Natural killer cell treated with Interleukin-12 subunit alpha and Interleukin-12 subunit beta and Interleukin-15 and Interleukin-18, amount 100 ng/mL, for 72 hours (primary cell): ENCODE measurements at regions not wholly inside any gene's neighbourhood (a gene's known extent, or its start where the extent isn't known, plus 50 kb on each side); places are given as distances from the start of the nearest gene placed in this dataset.
"Not testable (repeated sequence)": the region's sequence is repeated elsewhere in the genome, so short reads cannot be mapped to it uniquely, and the experiment has no call there.

Experiments
- ATAC-seq, 2 donors: fragments of 150-1000 bp; cut with Tn5 transposase in 1 of 2; sonication (Bioruptor Pico), chemical (Tn5 transposase) in 1 of 2; 2 replicates each; pipeline ENCODE4 v1.10.0; 2021
- DNase-seq: peaks from one replicate; pipeline ENCODE4 v3.0.0; 2022; ENCODE audit warnings: low spot score
- H3K27ac Mint-ChIP-seq, 2 donors: 1 replicate in 1 of 2; 2 replicates in 1 of 2; pipeline ENCODE4 v1.8.0; 2022; ENCODE audit warnings: mixed read lengths in 2 of 2, mild to moderate bottlenecking in 1 of 2, moderate library complexity in 1 of 2
- H3K27me3 Mint-ChIP-seq, 2 donors: 1 replicate in 1 of 2; 2 replicates in 1 of 2; pipeline ENCODE4 v1.8.0; 2022; ENCODE audit warnings: mixed read lengths in 2 of 2
- H3K36me3 Mint-ChIP-seq: one replicate; pipeline ENCODE4 v1.8.0; 2022; ENCODE audit warnings: mixed read lengths
- H3K4me1 Mint-ChIP-seq, 2 donors: 1 replicate in 1 of 2; 2 replicates in 1 of 2; pipeline ENCODE4 v1.8.0; 2022; ENCODE audit warnings: low read depth in 2 of 2, mixed read lengths in 2 of 2, mild to moderate bottlenecking in 1 of 2
- H3K4me3 Mint-ChIP-seq: one replicate; pipeline ENCODE4 v1.8.0; 2022; ENCODE audit warnings: mixed read lengths
- H3K9me3 Mint-ChIP-seq: 2 replicates; pipeline ENCODE4 v1.8.0; 2022; ENCODE audit warnings: mixed read lengths

DNA sequence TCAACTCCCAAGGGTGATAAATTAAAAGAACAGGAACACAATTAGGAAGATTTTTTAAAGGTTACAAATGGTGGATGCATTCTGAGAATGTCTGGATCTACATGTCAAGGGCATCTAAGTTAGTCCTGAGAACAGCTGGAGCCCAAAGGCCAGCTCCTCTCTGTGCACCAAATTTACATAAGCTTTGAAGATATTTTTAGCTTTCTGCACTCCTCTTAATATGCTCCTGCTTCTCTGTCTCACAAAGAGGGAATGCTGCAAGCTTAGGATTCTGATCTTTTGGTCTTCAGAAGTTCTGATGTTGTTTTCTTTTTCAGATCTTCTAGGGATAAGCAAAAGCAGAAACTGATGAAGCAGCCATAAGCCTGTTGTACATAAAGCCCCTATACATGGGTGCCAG, 309.8 kb upstream of the NCAM1 start:
- no peak for ATAC-seq
- no peaks in the 10 kb centered on the region for H3K36me3 Mint-ChIP-seq
- no peak overlapping the region for H3K4me3 Mint-ChIP-seq
- no peak overlapping the region for H3K27ac Mint-ChIP-seq
- no peak for DNase-seq
- H3K9me3 Mint-ChIP-seq: no peaks in the 10 kb centered on the region
- H3K27me3 Mint-ChIP-seq: peaks cover 3 to 35% of the 10 kb centered on the region in 2 donors
- peaks cover 0 to 4% of the 10 kb centered on the region in 2 donors for H3K4me1 Mint-ChIP-seq

DNA sequence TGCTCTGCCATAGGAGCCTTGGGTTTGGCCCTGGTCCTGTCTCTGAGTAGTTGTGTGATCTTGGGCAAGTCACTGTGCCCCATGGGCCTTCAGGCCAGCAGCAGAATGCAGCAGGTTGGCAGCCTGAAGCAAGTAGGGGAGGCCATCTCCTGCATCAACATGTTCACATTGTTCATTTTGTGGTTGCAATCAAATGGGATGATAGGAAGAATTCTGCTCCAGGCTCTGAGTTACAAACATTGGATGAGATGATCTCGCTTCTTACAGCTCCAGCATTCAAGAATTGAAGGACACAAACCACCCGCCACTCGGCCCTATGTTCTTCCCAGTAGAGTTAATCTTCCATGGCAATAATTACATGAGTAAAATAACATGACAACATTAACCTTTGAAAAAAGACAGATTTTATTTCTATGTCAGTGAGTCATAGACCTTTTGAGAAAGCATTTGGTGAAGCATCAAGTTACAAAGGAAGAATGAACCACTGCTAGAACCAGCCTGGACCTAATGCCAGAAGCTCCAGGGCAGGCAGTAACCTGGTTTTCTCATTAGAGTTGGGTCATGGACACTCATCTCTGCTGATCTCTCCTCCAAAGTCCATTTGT, 308.3 kb upstream of the NCAM1 start:
- Mint-ChIP-seq H3K4me1 (peaks cover 0 to 4% of the 10 kb centered on the region in 2 donors), H3K9me3 (no peaks in the 10 kb centered on the region), H3K27me3 (peaks cover 6 to 28% of the 10 kb centered on the region in 2 donors), H3K4me3 (no peak overlapping the region), H3K36me3 (no peaks in the 10 kb centered on the region), H3K27ac (no peak overlapping the region)
- DNase-seq (no peak), ATAC-seq (no peak)

DNA sequence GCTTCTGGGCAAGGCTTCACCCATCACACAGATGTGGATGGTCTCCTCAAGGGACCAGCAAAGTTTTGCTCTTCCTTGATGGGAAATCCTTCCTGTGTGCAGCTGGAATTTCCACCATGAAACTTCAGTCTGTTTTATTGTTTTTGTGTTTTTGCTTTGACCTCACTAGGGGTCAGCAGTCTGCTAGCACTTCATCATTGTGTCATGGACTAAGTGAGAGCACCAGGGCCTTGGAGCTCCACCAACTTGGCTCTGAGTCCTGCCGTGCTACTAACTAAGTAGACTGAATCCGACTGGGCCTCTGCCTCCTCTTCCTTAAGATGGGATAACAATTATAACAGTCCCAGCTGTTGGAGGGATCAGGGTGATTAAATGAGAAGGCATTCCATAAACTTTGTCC, 305.8 kb upstream of the NCAM1 start:
- DNase-seq: no peak
- H3K27ac Mint-ChIP-seq: no peak overlapping the region
- H3K4me3 Mint-ChIP-seq: no peak overlapping the region
- H3K9me3 Mint-ChIP-seq: no peaks in the 10 kb centered on the region
- H3K27me3 Mint-ChIP-seq: peaks cover 8 to 20% of the 10 kb centered on the region in 2 donors
- H3K4me1 Mint-ChIP-seq: no peaks in the 10 kb centered on the region
- no peak for ATAC-seq
- H3K36me3 Mint-ChIP-seq: no peaks in the 10 kb centered on the region

DNA sequence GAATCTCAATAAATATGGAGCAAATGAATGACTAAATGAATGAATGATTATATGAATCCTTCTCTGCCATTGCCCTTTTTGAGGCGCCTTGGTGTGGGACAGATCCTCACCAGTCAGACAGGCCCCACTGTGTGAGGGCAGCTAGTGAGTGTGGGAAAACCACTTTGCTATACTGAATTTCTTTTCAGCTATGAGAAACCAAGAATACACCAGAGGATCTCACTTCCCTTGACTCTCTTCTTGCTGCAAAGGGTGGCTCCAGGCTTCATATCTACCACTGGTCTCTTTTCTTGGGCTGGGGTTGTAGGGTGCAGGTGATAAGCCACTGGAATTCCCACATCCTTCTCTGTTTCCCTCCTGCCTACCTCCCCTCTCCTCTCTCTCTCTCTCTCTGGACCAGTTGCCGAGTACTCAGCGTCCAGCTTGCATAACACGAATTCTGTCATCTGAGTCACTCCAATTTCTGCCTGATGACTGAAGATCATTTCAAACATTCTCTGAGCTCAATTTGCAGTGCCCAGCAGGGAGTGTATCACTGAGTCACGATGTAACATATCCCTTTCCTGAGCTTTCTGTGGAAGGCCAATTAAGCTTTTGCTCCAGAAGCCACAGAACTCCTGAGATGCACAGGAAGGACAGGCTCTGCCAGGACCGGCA, 304.3 kb upstream of the NCAM1 start:
- ATAC-seq: no peak
- H3K4me3 Mint-ChIP-seq: no peak overlapping the region
- no peaks in the 10 kb centered on the region for H3K4me1 Mint-ChIP-seq
- no peaks in the 10 kb centered on the region for H3K36me3 Mint-ChIP-seq
- DNase-seq: no peak
- peaks cover 8 to 14% of the 10 kb centered on the region in 2 donors for H3K27me3 Mint-ChIP-seq
- H3K27ac Mint-ChIP-seq: no peak overlapping the region
- no peaks in the 10 kb centered on the region for H3K9me3 Mint-ChIP-seq

DNA sequence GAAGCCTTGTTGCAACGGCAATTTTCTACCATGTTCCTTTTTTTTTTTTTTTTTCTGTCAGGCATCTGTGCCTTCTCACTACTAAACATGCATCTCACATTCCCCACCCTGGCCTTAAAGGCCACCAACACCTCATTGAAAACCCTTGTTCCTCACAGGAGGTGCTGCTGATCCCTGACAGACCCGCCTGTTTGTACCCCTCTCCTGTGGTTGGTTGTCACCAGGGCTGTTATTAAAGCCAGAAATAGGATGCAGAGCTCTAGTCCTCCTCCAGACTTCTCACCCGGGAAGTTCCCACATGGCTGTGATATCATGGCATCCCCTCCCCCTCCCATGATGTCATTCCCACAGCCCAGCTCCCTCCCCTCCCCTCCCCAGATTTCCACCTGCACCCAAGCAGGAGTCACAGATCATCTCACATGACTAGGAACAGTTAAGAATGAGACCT, 302.8 kb upstream of the NCAM1 start:
- no peak overlapping the region for H3K4me3 Mint-ChIP-seq
- H3K27ac Mint-ChIP-seq: no peak overlapping the region
- H3K27me3 Mint-ChIP-seq: peaks cover 9 to 18% of the 10 kb centered on the region in 2 donors
- no peak for DNase-seq
- H3K4me1 Mint-ChIP-seq: no peaks in the 10 kb centered on the region
- H3K9me3 Mint-ChIP-seq: no peaks in the 10 kb centered on the region
- H3K36me3 Mint-ChIP-seq: no peaks in the 10 kb centered on the region
- ATAC-seq: no peak

DNA sequence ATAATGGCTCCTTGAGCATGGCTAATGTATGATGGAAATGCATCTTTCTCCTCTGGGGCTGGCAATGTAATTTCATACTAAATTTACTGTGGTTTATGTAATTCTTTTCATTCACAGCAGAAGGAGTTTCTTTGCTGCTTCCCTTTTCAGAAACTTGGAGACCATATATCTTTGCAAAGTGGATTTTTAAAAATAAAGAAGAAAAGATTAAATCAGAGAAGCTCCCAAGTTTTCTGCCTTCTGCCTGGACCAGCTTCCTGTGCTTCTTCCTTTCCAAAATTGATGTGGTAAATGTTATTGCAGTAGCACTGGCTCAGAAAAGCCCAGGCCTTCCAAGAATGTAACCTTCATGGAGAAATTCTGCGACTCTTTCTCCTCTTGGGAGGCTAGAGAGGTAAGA, 300.1 kb upstream of the NCAM1 start:
- H3K4me1 Mint-ChIP-seq: no peaks in the 10 kb centered on the region
- peaks cover 18 to 29% of the 10 kb centered on the region in 2 donors for H3K27me3 Mint-ChIP-seq
- no peak for ATAC-seq
- H3K27ac Mint-ChIP-seq: no peak overlapping the region
- H3K4me3 Mint-ChIP-seq: no peak overlapping the region
- no peaks in the 10 kb centered on the region for H3K36me3 Mint-ChIP-seq
- no peak for DNase-seq
- no peaks in the 10 kb centered on the region for H3K9me3 Mint-ChIP-seq

DNA sequence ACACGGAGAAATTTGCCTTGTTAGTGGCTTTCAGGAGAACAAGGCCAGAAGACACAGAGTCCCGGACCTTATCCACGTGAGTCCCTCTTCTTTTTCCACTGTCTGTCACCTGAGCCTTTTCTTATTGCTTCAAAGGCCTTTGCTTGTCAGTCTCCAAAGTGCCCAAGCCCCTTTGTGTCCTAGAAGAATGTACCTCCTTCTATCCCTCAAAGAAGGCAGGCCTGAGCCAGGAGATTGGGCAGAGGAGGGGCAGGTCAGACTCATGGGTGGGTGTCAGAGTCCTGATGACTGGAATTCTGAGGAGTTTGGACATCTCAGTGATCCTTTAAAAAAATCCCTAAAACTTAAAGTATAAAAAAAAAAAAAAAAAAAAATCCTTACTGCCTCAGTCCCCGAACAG, 299.6 kb upstream of the NCAM1 start:
- H3K27ac Mint-ChIP-seq: no peak overlapping the region
- H3K36me3 Mint-ChIP-seq: no peaks in the 10 kb centered on the region
- no peaks in the 10 kb centered on the region for H3K9me3 Mint-ChIP-seq
- no peaks in the 10 kb centered on the region for H3K4me1 Mint-ChIP-seq
- peaks cover 18 to 29% of the 10 kb centered on the region in 2 donors for H3K27me3 Mint-ChIP-seq
- H3K4me3 Mint-ChIP-seq: no peak overlapping the region
- ATAC-seq (no peak), DNase-seq (no peak)

DNA sequence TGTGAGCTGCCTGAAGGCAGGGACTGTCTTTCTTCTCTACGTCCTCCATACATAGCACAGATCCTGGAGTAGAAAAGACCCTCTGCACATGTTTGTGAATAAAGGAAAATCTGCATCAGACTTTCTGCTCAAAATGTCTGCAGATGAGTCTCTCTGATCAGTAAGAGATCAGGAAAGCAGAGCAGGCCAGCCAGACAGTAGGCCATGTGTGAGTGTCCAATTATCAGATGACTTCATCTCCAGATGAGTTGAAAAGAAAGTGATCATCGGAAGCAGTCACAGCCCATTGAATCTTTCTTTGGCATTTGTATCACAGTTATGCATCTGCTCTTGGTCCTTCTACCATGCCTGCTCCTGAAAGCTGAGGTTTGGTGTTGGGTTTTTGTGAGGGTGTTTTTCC, 298.7 kb upstream of the NCAM1 start:
- H3K9me3 Mint-ChIP-seq: no peaks in the 10 kb centered on the region
- ATAC-seq (no peak), DNase-seq (no peak)
- H3K27ac Mint-ChIP-seq: no peak overlapping the region
- H3K36me3 Mint-ChIP-seq: no peaks in the 10 kb centered on the region
- peaks cover 14 to 23% of the 10 kb centered on the region in 2 donors for H3K27me3 Mint-ChIP-seq
- H3K4me1 Mint-ChIP-seq: no peaks in the 10 kb centered on the region
- H3K4me3 Mint-ChIP-seq: no peak overlapping the region

DNA sequence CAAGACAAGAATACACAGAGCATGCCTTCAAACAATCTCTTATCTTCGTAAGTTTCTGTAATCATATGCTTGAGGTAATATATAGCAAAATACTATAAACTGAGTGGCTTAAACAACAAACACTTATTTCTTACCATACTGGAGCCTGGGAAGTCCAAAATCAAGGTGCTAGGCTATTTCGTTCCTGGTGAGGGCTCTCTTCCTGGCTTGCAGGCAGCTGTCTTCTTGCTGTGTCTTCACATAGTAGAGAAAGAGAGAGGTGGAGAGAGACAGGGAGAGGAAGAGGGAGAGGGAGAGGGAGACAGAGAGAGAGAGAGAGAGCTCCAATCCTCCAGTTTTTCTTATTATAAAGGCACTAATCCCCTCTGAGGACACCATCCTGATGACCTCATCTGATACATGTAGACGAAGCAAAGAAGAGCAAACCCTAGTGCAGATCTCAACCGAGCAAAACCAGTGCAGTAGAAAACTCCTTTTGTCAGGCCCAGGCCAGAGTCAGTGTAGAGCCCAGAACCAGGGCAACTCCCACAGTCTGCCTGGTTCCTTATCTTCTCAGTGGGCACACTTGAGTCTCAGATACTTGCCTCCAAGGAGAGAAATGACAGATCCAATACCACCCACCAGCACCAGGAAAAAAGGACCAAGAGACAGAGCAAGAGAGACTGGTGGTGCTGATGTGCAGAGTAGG, 297.1 kb upstream of the NCAM1 start:
- ATAC-seq: peak in 1 of 2 donors; percentile 49
- no peak overlapping the region for H3K27ac Mint-ChIP-seq
- DNase-seq: no peak
- H3K9me3 Mint-ChIP-seq: no peaks in the 10 kb centered on the region
- H3K36me3 Mint-ChIP-seq: no peaks in the 10 kb centered on the region
- H3K4me1 Mint-ChIP-seq: no peaks in the 10 kb centered on the region
- peaks cover 10 to 21% of the 10 kb centered on the region in 2 donors for H3K27me3 Mint-ChIP-seq
- no peak overlapping the region for H3K4me3 Mint-ChIP-seq

DNA sequence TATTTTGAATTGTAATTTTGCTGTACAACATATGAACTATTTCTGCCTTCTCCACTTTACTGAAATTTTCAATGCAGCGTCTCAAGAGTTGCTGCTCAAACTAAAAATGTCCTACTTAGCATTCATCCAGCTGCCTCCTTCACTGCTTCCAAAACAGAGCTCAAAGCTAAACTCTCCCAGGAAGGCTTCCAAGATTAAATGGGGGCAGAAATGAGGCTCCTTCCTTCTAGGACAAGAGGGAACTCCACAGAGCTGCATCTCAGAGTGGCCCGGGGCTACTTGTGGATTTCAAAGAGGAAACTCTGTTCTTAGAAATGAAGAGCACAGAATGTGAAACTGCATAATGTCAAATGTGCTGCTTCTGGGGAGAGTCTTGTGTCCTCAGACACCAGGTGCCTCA, 295.9 kb upstream of the NCAM1 start:
- Mint-ChIP-seq H3K9me3 (no peaks in the 10 kb centered on the region), H3K4me3 (no peak overlapping the region), H3K4me1 (no peaks in the 10 kb centered on the region), H3K36me3 (no peaks in the 10 kb centered on the region), H3K27ac (no peak overlapping the region), H3K27me3 (peaks cover 12 to 21% of the 10 kb centered on the region in 2 donors)
- ATAC-seq (no peak), DNase-seq (no peak)

DNA sequence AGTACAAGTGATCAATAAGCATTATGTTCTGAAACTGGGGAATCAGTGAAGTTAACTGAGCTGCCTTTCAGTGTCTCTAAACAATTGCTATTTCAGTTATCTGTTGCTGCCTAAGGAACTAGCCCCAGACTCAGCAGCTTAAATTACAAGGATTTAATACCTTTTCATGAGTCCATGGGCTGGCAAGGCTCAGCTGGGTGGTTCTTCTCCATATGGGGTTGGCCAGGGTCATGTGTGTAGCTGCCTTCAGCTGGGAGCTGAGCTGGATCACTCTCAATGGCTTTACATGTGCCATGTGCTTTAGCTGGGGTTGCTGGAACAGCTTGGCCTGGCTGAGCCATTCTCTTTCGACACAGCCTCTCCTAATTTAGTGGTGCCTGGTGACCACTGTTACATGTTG, 295.0 kb upstream of the NCAM1 start:
- Mint-ChIP-seq H3K27ac (no peak overlapping the region), H3K36me3 (no peaks in the 10 kb centered on the region), H3K27me3 (peaks cover 12 to 21% of the 10 kb centered on the region in 2 donors), H3K4me1 (no peaks in the 10 kb centered on the region), H3K4me3 (no peak overlapping the region), H3K9me3 (no peaks in the 10 kb centered on the region)
- DNase-seq: no peak
- ATAC-seq: no peak

DNA sequence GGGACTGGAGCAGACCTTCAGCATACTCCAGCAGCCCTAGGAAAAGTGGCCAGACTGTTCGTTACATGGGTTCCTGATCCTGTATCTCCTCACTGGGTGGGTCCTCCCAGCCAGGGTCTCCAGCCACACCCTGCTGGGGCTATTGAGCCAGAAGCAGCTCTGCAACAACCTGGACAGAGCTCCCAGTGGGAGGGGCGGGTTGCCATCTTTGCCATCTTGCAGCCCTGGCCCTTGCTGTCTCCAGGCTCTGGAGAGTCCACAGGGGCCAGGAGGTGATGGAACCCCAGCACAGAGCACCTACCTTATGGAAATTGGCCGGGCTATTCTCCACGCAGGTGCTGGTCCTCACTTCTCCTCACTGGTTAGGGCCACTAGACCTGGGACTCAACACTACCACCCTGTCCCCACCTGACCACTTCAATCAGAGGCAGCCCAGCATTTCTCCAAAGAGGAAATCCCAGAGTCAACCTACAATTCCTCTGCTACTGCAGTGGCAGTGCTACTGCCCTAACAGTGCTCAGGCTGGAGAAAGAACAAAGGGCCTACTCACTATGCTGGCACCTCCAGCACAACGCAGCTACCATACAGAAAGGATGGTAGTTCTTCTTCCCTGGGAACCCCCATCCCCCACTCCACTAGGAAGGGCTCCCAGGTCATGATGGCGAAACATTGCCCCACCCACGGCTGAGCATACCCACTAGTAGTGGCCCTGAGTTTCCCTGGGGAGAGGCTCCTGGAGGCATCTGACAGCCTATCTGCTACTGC, 290.2 kb upstream of the NCAM1 start:
- no peak overlapping the region for H3K4me3 Mint-ChIP-seq
- DNase-seq (no peak), ATAC-seq (peak in 1 of 2 donors; percentile 51)
- H3K4me1 Mint-ChIP-seq: no peaks in the 10 kb centered on the region
- no peaks in the 10 kb centered on the region for H3K9me3 Mint-ChIP-seq
- H3K36me3 Mint-ChIP-seq: no peaks in the 10 kb centered on the region
- H3K27me3 Mint-ChIP-seq: peaks cover 19 to 32% of the 10 kb centered on the region in 2 donors
- no peak overlapping the region for H3K27ac Mint-ChIP-seq

DNA sequence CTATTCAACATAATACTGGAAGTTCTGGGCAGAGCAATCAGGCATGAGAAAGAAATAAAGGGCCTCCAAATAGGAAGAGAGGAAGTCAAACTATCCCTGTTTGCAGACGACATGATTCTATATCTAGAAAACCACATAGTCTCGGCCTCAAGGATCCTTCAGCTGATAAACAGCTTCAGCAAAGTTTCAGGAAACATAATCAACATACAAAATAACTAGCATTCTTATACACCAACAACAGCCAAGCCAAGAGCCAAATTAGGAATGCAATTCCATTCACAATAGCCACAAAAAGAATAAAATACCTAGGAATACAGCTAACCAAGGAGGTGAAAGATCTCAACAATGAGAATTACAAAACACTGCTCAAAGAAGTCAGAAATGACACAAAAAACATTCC, 287.8 kb upstream of the NCAM1 start:
- not testable (repeated sequence) for ATAC-seq, DNase-seq, H3K4me3 Mint-ChIP-seq, H3K27ac Mint-ChIP-seq, H3K9me3 Mint-ChIP-seq, H3K36me3 Mint-ChIP-seq, H3K4me1 Mint-ChIP-seq
- peaks cover 21 to 31% of the 10 kb centered on the region in 2 donors for H3K27me3 Mint-ChIP-seq

DNA sequence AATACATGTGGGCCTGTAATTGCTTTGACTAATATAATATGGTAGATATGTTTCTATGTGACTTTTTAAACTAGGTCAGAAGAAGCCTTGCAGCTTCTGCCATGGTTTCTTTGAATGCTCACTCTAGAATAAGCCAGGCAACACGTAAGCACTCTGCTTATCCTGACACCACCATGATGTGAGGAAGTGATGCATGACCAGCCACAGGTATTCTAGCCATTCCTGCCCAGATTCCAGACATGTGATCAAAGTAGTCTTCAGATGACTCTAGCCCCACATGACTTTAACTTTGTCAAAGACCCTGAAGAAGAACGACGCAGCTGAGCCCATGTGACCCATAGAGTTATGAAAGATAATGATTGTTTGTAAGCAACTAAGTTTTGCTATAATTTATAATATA, 276.1 kb upstream of the NCAM1 start:
- no peak for ATAC-seq
- H3K9me3 Mint-ChIP-seq: no peaks in the 10 kb centered on the region

More for the DNA sequence above, 276.1 kb upstream of the NCAM1 start:
- DNase-seq: no peak
- Mint-ChIP-seq H3K27ac (no peak overlapping the region), H3K4me1 (no peaks in the 10 kb centered on the region), H3K36me3 (no peaks in the 10 kb centered on the region), H3K27me3 (peaks cover 17 to 28% of the 10 kb centered on the region in 2 donors), H3K4me3 (no peak overlapping the region)
